Astrocyte of the spinal cord (primary cell): ENCODE measurements at regions not wholly inside any gene's neighbourhood (a gene's known extent, or its start where the extent isn't known, plus 50 kb on each side); places are given as distances from the start of the nearest gene placed in this dataset.

Experiments
- DNase-seq: peaks from one replicate; pipeline ENCODE4 v3.0.0; 2011; ENCODE audit warnings: low read depth, low spot score
- H3K4me3 ChIP-seq: 2 replicates; pipeline ENCODE4 v1.5.1; 2011; ENCODE audit warnings: low read depth, mild to moderate bottlenecking, low read length, moderate library complexity
- in situ Hi-C: cut with HindIII; loops from 2 replicates; pipeline ENCODE4 v1.10.0; 2017; ENCODE audit warnings: low sequenced_read_pairs
- TF ChIP-seq, protein P1 (sequence below): IDR thresholded peaks from 2 replicates; pipeline ENCODE4 v1.5.1; 2012; ENCODE audit warnings: low read depth, mild to moderate bottlenecking, low read length, inconsistent platforms

DNA sequence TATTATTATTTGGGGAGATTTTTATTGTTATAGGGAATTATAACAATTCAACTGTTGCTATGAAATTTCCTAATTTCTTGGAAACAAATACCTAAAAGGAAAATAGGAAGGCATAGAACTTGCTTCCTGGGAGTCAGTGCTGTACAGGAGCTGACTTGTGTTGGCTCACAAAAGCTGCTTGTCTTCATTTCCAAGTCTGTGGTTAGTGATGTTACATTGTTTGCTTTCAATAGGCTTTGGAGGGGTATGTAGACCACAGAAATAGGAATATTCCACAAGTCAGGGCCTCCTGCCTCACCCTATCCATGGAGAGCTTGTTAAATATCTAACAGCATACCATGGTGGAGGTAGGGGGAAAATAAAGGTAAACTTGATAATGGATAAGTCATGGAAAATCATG, 688.9 kb upstream of the FAM98A start:
- TF ChIP-seq, protein P1, sequence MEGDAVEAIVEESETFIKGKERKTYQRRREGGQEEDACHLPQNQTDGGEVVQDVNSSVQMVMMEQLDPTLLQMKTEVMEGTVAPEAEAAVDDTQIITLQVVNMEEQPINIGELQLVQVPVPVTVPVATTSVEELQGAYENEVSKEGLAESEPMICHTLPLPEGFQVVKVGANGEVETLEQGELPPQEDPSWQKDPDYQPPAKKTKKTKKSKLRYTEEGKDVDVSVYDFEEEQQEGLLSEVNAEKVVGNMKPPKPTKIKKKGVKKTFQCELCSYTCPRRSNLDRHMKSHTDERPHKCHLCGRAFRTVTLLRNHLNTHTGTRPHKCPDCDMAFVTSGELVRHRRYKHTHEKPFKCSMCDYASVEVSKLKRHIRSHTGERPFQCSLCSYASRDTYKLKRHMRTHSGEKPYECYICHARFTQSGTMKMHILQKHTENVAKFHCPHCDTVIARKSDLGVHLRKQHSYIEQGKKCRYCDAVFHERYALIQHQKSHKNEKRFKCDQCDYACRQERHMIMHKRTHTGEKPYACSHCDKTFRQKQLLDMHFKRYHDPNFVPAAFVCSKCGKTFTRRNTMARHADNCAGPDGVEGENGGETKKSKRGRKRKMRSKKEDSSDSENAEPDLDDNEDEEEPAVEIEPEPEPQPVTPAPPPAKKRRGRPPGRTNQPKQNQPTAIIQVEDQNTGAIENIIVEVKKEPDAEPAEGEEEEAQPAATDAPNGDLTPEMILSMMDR: no peak
- DNase-seq: no peak
- in situ Hi-C loops: no loop called here
- H3K4me3 ChIP-seq: no peak overlapping the region

DNA sequence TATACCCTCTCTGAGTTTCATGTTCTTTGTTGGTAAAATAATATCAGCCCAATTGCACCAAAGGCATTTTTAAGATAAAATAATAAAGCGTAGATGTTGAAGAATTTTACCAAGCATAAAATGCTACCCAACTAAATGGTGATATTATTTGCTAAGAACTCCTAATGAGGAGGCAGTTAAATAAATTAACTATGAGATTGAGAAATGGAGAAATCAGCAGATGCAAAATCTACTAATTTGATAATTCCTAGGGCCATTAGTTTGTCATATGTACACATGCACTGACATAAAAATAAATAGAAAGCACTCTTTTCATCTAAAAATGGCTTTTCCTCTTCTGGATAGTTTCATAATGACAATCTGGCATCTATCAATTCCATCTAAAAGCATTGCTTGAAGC, 681.5 kb upstream of the FAM98A start:
- in situ Hi-C loops: no loop called here
- H3K4me3 ChIP-seq: no peak overlapping the region
- TF ChIP-seq, protein P1: no peak
- DNase-seq: no peak

GRCh38 chr2:34266908-34267697, 668.0 kb upstream of the FAM98A start:
- no peak for DNase-seq
- TF ChIP-seq, protein P1: no peak
- no peak overlapping the region for H3K4me3 ChIP-seq
- in situ Hi-C loops: no loop called here

GRCh38 chr2:34261701-34262100, 662.6 kb upstream of the FAM98A start:
- in situ Hi-C loops: no loop called here
- H3K4me3 ChIP-seq: no peak overlapping the region

DNA sequence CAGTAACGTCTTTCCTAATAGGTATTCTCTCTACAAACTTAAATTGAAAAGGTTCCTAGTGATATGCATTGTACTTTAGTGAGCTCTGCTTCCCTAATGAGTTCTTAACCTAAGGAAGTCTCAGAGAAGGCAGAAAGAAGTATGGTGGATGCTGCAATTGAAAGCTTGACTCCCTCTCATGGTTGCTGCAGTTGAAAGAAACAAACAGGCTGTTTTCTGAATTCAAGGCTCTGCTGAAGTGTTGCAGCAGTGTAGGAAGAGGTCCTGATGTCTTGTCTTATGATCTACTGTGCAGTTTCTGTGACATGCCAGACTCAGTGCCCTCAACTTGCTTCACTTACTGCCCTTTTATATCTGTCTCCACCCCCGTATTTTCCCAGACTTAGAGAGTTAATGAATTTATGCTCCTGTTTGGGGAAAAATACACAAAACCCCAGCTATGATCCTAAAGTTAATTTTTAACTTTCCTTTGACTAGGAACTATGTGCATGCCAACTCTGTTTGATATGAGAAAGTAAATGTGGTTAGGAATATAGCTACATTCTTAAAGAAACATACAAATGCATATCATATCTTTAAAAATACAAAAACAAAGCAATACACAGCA, 655.3 kb upstream of the FAM98A start:
- no peak for DNase-seq
- in situ Hi-C loops: no loop called here
- TF ChIP-seq, protein P1: no peak
- no peak overlapping the region for H3K4me3 ChIP-seq

More at GRCh38 chr2:34261701-34262100, 662.6 kb upstream of the FAM98A start:
- no peak for DNase-seq
- TF ChIP-seq, protein P1: no peak

- TF ChIP-seq, protein P1: no peak
- DNase-seq: no peak
- no peak overlapping the region for H3K4me3 ChIP-seq
- in situ Hi-C loops: no loop called here
These were observed 653.0 kb upstream of the FAM98A start for GRCh38 chr2:34252111-34252510.
